Tibial artery (tissue), 4 donors: ENCODE measurements at regions not wholly inside any gene's neighbourhood (a gene's known extent, or its start where the extent isn't known, plus 50 kb on each side); places are given as distances from the start of the nearest gene placed in this dataset.

Experiments used
- DNase-seq, 2 donors: peaks; one replicate each; pipeline ENCODE4 v3.0.0-alpha.2; 2019
- H3K27ac ChIP-seq, 2 donors: fragments of 200-600 bp; sonication (generic) in 1 of 2; 1 replicate in 1 of 2; 2 replicates in 1 of 2; pipeline ENCODE4 v1.5.1; 2018 to 2019; ENCODE audit warnings: mild to moderate bottlenecking in 1 of 2
- H3K27me3 ChIP-seq, 2 donors: fragments of 200-600 bp; sonication (generic) in 1 of 2; one replicate each; pipeline versions ENCODE4 v1.5.1 to v1.6.0; 2016 to 2019
- H3K36me3 ChIP-seq, 3 donors: fragments of 200-600 bp; sonication (generic) in 2 of 3; one replicate each; pipeline ENCODE4 v1.5.1; 2016 to 2019; ENCODE audit warnings: mild to moderate bottlenecking in 2 of 3
- H3K4me1 ChIP-seq, 4 donors: fragments of 200-600 bp; sonication (generic) in 2 of 4; 1 replicate in 3 of 4; 2 replicates in 1 of 4; pipeline ENCODE4 v1.5.1; 2016 to 2019
- H3K4me3 ChIP-seq, 2 donors: fragments of 200-600 bp; sonication (generic) in 1 of 2; 1 replicate in 1 of 2; 2 replicates in 1 of 2; pipeline ENCODE4 v1.5.1; 2018 to 2019; ENCODE audit warnings: mild to moderate bottlenecking in 2 of 2
- H3K9me3 ChIP-seq, 3 donors: fragments of 200-600 bp; sonication (generic) in 1 of 3; one replicate each; pipeline ENCODE4 v1.5.1; 2016 to 2019
- CTCF ChIP-seq, 2 experiments: fragments of 200-600 bp in 1 of 2; fragments of 450-650 bp in 1 of 2; IDR thresholded peaks; one replicate each; pipeline ENCODE4 v1.5.1; 2017 to 2019; ENCODE audit warnings: antibody characterized with exemption in 2 of 2, mild to moderate bottlenecking in 1 of 2, moderate library complexity in 1 of 2
- intact Hi-C: fragments of 100-400 bp; cut with DNase I; formaldehyde crosslinking; loops from one replicate; pipeline ENCODE4 v1.15.0; 2023; ENCODE audit warnings: low total_unique reads

GRCh38 chr5:84453405-84453804 lies 68.7 kb upstream of the EDIL3 start:
- no peak for TF ChIP-seq CTCF (IDR thresholded peaks at IDR 0.05)
- no peaks in the 10 kb centered on the region for H3K36me3 ChIP-seq
- no peak overlapping the region for H3K27ac ChIP-seq
- H3K27me3 ChIP-seq, result no peaks in the 10 kb centered on the region
- H3K4me1 ChIP-seq, result no peaks in the 10 kb centered on the region
- peaks cover 0 to 10% (median 7%) of the 10 kb centered on the region in 3 donors for H3K9me3 ChIP-seq
- H3K4me3 ChIP-seq, result no peak overlapping the region
- intact Hi-C loops, result no loop called here
- no peak for DNase-seq

GRCh38 chr5:84450617-84451414 lies 66.1 kb upstream of the EDIL3 start:
- Histone ChIP-seq H3K27ac (no peak overlapping the region), H3K27me3 (no peaks in the 10 kb centered on the region), H3K36me3 (no peaks in the 10 kb centered on the region), H3K4me1 (no peaks in the 10 kb centered on the region), H3K9me3 (peaks cover 0 to 10% (median 7%) of the 10 kb centered on the region in 3 donors), H3K4me3 (no peak overlapping the region)
- intact Hi-C loops, result no loop called here
- TF ChIP-seq CTCF (IDR thresholded peaks at IDR 0.05), result peak; percentile 16 to 48
- DNase-seq, result no peak

GRCh38 chr5:84445049-84445685 lies 60.5 kb upstream of the EDIL3 start:
- H3K4me3 ChIP-seq, result no peak overlapping the region
- no peak for TF ChIP-seq CTCF (IDR thresholded peaks at IDR 0.05)
- H3K27me3 ChIP-seq, result no peaks in the 10 kb centered on the region
- H3K9me3 ChIP-seq, result no peaks in the 10 kb centered on the region
- no peaks in the 10 kb centered on the region for H3K36me3 ChIP-seq
- DNase-seq, result no peak
- intact Hi-C loops, result no loop called here
- no peak overlapping the region for H3K27ac ChIP-seq
- no peaks in the 10 kb centered on the region for H3K4me1 ChIP-seq

GRCh38 chr5:84438456-84438855 lies 53.8 kb upstream of the EDIL3 start:
- no peaks in the 10 kb centered on the region for H3K36me3 ChIP-seq
- H3K4me1 ChIP-seq, result no peaks in the 10 kb centered on the region
- no peaks in the 10 kb centered on the region for H3K9me3 ChIP-seq
- H3K27ac ChIP-seq, result no peak overlapping the region
- no peak for TF ChIP-seq CTCF (IDR thresholded peaks at IDR 0.05)
- intact Hi-C loops, result no loop called here
- no peaks in the 10 kb centered on the region for H3K27me3 ChIP-seq
- no peak for DNase-seq
- no peak overlapping the region for H3K4me3 ChIP-seq

- intact Hi-C loops, result no loop called here
- H3K27ac ChIP-seq, result no peak overlapping the region
These were observed 53.1 kb upstream of the EDIL3 start for GRCh38 chr5:84437673-84438315.

More at GRCh38 chr5:84437673-84438315, 53.1 kb upstream of the EDIL3 start:
- no peaks in the 10 kb centered on the region for H3K27me3 ChIP-seq
- no peaks in the 10 kb centered on the region for H3K4me1 ChIP-seq
- no peaks in the 10 kb centered on the region for H3K9me3 ChIP-seq
- TF ChIP-seq CTCF (IDR thresholded peaks at IDR 0.05), result no peak
- H3K36me3 ChIP-seq, result no peaks in the 10 kb centered on the region
- DNase-seq, result no peak
- no peak overlapping the region for H3K4me3 ChIP-seq
